HEK293 (cell line): ENCODE measurements at regions not wholly inside any gene's neighbourhood (a gene's known extent, or its start where the extent isn't known, plus 50 kb on each side); places are given as distances from the start of the nearest gene placed in this dataset.

ENCODE experiments used
- MEIS1 ChIP-seq: sonication (generic); formaldehyde crosslinking; IDR thresholded peaks from 2 replicates; pipeline ENCODE4 v1.8.1; 2022; ENCODE audit warnings: missing genetic modification reagents, mild to moderate bottlenecking, borderline replicate concordance
- REST ChIP-seq: fragments of 450-650 bp; formaldehyde crosslinking; IDR thresholded peaks from 2 replicates; pipeline ENCODE4 v1.5.1; 2016; ENCODE audit warnings: missing biosample characterization, missing genetic modification characterization
- ZBTB1 ChIP-seq: fragments of 450-650 bp; formaldehyde crosslinking; IDR thresholded peaks from 2 replicates; pipeline ENCODE4 v1.5.1; 2016; ENCODE audit warnings: missing biosample characterization, missing genetic modification characterization
- ZBTB20 ChIP-seq: fragments of 450-650 bp; formaldehyde crosslinking; IDR thresholded peaks from 2 replicates; pipeline ENCODE4 v1.5.1; 2016; ENCODE audit warnings: missing biosample characterization, missing genetic modification characterization
- ZFP3 ChIP-seq: fragments of 450-650 bp; formaldehyde crosslinking; IDR thresholded peaks from 2 replicates; pipeline ENCODE4 v1.5.1; 2016; ENCODE audit warnings: low read depth, missing biosample characterization, missing genetic modification characterization
- ZNF138 ChIP-seq: fragments of 450-650 bp; formaldehyde crosslinking; IDR thresholded peaks from 2 replicates; pipeline ENCODE4 v1.5.1; 2016; ENCODE audit warnings: missing biosample characterization, missing genetic modification characterization, borderline replicate concordance
- ZNF350 ChIP-seq: fragments of 450-650 bp; formaldehyde crosslinking; IDR thresholded peaks from 2 replicates; pipeline ENCODE4 v1.5.0; 2017; ENCODE audit warnings: missing biosample characterization, mild to moderate bottlenecking, missing genetic modification characterization
- ZNF416 ChIP-seq: fragments of 450-650 bp; formaldehyde crosslinking; IDR thresholded peaks from 2 replicates; pipeline ENCODE4 v1.5.1; 2016; ENCODE audit warnings: missing biosample characterization, missing genetic modification characterization
- ZNF654 ChIP-seq: fragments of 450-650 bp; formaldehyde crosslinking; IDR thresholded peaks from 2 replicates; pipeline ENCODE4 v1.5.1; 2016; ENCODE audit warnings: low read depth, missing biosample characterization, missing genetic modification characterization
- ZNF830 ChIP-seq: fragments of 450-650 bp; IDR thresholded peaks from 2 replicates; pipeline ENCODE4 v1.5.0; 2018; ENCODE audit warnings: missing biosample characterization, missing genetic modification characterization, low read depth, mild to moderate bottlenecking, moderate library complexity
- TF ChIP-seq, protein P1 (sequence below): fragments of 450-650 bp; formaldehyde crosslinking; IDR thresholded peaks from 2 replicates; pipeline ENCODE4 v1.5.1; 2016; ENCODE audit warnings: missing biosample characterization, missing genetic modification characterization
- TF ChIP-seq, protein P2 (sequence below): fragments of 450-650 bp; formaldehyde crosslinking; IDR thresholded peaks from 2 replicates; pipeline ENCODE4 v1.5.1; 2016; ENCODE audit warnings: missing biosample characterization, missing genetic modification characterization
- TF ChIP-seq, protein P3 (sequence below): fragments of 450-650 bp; formaldehyde crosslinking; IDR thresholded peaks from 2 replicates; pipeline ENCODE4 v1.5.1; 2016; ENCODE audit warnings: missing biosample characterization, missing genetic modification characterization

GRCh38 chr5:117667105-117667504 lies 1092.5 kb upstream of the SEMA6A start:
- TF ChIP-seq ZNF830 = no peak
- no peak for TF ChIP-seq ZFP3 (tag by site-specific recombination)
- TF ChIP-seq, protein P1, sequence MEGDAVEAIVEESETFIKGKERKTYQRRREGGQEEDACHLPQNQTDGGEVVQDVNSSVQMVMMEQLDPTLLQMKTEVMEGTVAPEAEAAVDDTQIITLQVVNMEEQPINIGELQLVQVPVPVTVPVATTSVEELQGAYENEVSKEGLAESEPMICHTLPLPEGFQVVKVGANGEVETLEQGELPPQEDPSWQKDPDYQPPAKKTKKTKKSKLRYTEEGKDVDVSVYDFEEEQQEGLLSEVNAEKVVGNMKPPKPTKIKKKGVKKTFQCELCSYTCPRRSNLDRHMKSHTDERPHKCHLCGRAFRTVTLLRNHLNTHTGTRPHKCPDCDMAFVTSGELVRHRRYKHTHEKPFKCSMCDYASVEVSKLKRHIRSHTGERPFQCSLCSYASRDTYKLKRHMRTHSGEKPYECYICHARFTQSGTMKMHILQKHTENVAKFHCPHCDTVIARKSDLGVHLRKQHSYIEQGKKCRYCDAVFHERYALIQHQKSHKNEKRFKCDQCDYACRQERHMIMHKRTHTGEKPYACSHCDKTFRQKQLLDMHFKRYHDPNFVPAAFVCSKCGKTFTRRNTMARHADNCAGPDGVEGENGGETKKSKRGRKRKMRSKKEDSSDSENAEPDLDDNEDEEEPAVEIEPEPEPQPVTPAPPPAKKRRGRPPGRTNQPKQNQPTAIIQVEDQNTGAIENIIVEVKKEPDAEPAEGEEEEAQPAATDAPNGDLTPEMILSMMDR = no peak
- no peak for TF ChIP-seq ZNF416 (tag by site-specific recombination)
- no peak for TF ChIP-seq ZNF138 (tag by site-specific recombination)
- TF ChIP-seq, protein P2, sequence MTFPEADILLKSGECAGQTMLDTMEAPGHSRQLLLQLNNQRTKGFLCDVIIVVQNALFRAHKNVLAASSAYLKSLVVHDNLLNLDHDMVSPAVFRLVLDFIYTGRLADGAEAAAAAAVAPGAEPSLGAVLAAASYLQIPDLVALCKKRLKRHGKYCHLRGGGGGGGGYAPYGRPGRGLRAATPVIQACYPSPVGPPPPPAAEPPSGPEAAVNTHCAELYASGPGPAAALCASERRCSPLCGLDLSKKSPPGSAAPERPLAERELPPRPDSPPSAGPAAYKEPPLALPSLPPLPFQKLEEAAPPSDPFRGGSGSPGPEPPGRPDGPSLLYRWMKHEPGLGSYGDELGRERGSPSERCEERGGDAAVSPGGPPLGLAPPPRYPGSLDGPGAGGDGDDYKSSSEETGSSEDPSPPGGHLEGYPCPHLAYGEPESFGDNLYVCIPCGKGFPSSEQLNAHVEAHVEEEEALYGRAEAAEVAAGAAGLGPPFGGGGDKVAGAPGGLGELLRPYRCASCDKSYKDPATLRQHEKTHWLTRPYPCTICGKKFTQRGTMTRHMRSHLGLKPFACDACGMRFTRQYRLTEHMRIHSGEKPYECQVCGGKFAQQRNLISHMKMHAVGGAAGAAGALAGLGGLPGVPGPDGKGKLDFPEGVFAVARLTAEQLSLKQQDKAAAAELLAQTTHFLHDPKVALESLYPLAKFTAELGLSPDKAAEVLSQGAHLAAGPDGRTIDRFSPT (tag by site-specific recombination) = no peak
- no peak for TF ChIP-seq ZNF350 (tag by site-specific recombination)
- no peak for TF ChIP-seq ZNF654 (tag by site-specific recombination)
- no peak for TF ChIP-seq ZBTB20 (tag by site-specific recombination)
- no peak for TF ChIP-seq ZBTB1 (tag by site-specific recombination)
- TF ChIP-seq MEIS1 (CRISPR knock-in tag) = no peak
- no peak for TF ChIP-seq REST (tag by site-specific recombination)
- TF ChIP-seq, protein P3, sequence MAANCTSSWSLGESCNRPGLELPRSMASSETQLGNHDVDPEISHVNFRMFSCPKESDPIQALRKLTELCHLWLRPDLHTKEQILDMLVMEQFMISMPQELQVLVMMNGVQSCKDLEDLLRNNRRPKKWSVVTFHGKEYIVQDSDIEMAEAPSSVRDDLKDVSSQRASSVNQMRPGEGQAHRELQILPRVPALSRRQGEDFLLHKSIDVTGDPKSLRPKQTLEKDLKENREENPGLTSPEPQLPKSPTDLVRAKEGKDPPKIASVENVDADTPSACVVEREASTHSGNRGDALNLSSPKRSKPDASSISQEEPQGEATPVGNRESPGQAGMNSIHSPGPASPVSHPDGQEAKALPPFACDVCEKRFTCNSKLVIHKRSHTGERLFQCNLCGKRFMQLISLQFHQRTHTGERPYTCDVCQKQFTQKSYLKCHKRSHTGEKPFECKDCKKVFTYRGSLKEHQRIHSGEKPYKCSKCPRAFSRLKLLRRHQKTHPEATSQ (tag by site-specific recombination) = no peak
